K562 (cell line): ENCODE measurements at regions not wholly inside any gene's neighbourhood (a gene's known extent, or its start where the extent isn't known, plus 50 kb on each side); places are given as distances from the start of the nearest gene placed in this dataset.

Experiments
- ARHGAP35 ChIP-seq: fragments of 450-650 bp; IDR thresholded peaks from 2 replicates; pipeline ENCODE4 v1.6.1; 2018; ENCODE audit not compliant: partially characterized antibody
- BDP1 ChIP-seq: IDR thresholded peaks from 3 replicates; pipeline ENCODE4 v1.6.1; 2011; ENCODE audit not compliant: insufficient read length, insufficient read depth
- CBX5 ChIP-seq: IDR thresholded peaks from 2 replicates; pipeline ENCODE4 v1.6.1; 2014; ENCODE audit warnings: low read depth, borderline replicate concordance
- CBX8 ChIP-seq: fragments of 200-600 bp; sonication (generic); IDR thresholded peaks from 2 replicates; pipeline ENCODE4 v1.6.1; 2012; ENCODE audit warnings: borderline replicate concordance, mixed run types, low read depth, mild to moderate bottlenecking, moderate library complexity, mixed read lengths, low read length, control low read depth, inconsistent platforms; ENCODE audit not compliant: poor library complexity, severe bottlenecking; ENCODE audit errors: extremely low read depth
- CTCFL ChIP-seq: IDR thresholded peaks from 2 replicates; pipeline ENCODE4 v1.6.1; 2011; ENCODE audit warnings: borderline replicate concordance, low read depth, mild to moderate bottlenecking, moderate library complexity, low read length; ENCODE audit not compliant: insufficient read depth, poor library complexity, severe bottlenecking
- ETS2 ChIP-seq: IDR thresholded peaks from 2 replicates; pipeline ENCODE4 v1.6.1; 2016; ENCODE audit warnings: borderline replicate concordance, missing genetic modification characterization, mild to moderate bottlenecking, moderate library complexity, missing compliant biosample characterization; ENCODE audit not compliant: poor library complexity, severe bottlenecking
- GTF2F1 ChIP-seq: IDR thresholded peaks from 2 replicates; pipeline ENCODE4 v1.6.1; 2011; ENCODE audit warnings: low read depth, low read length, improper control_type of control experiment
- JUND ChIP-seq, 2 experiments: IDR thresholded peaks; 2 replicates in 1 of 2; 3 replicates in 1 of 2; pipeline ENCODE4 v1.6.1; 2011; ENCODE audit warnings: borderline replicate concordance in 2 of 2, low read depth in 2 of 2, low read length in 2 of 2, improper control_type of control experiment in 1 of 2, missing biosample characterization in 1 of 2, missing genetic modification characterization in 1 of 2, missing genetic modification reagents in 1 of 2
- MAFK ChIP-seq: IDR thresholded peaks from 2 replicates; pipeline ENCODE4 v1.6.1; 2011; ENCODE audit warnings: low read length, improper control_type of control experiment
- NFE2 ChIP-seq: IDR thresholded peaks from 2 replicates; pipeline ENCODE4 v1.6.1; 2014; ENCODE audit warnings: antibody characterized with exemption, low read depth
- POLR2H ChIP-seq: IDR thresholded peaks from 2 replicates; pipeline ENCODE4 v1.6.1; 2016; ENCODE audit warnings: missing genetic modification characterization, low read depth, mild to moderate bottlenecking, control low read depth, missing compliant biosample characterization, moderate library complexity
- POLR3A ChIP-seq: IDR thresholded peaks from 2 replicates; pipeline ENCODE4 v1.6.1; 2011; ENCODE audit warnings: borderline replicate concordance, mild to moderate bottlenecking, moderate library complexity; ENCODE audit not compliant: insufficient read length, insufficient read depth; ENCODE audit errors: extremely low read depth
- PTTG1 ChIP-seq: fragments of 450-650 bp; IDR thresholded peaks from 2 replicates; pipeline ENCODE4 v1.6.1; 2016; ENCODE audit warnings: low read depth, mild to moderate bottlenecking, missing genetic modification characterization, missing compliant biosample characterization
- RAD51 ChIP-seq: fragments of 450-650 bp; IDR thresholded peaks from 2 replicates; pipeline ENCODE4 v1.7.1; 2016; ENCODE audit warnings: low read depth, mild to moderate bottlenecking, borderline replicate concordance
- SMC3 ChIP-seq: conservative IDR thresholded peaks from 2 replicates; pipeline ENCODE4 v1.6.1; 2011; ENCODE audit warnings: low read depth, low read length, improper control_type of control experiment; ENCODE audit not compliant: insufficient read depth
- TAF15 ChIP-seq: fragments of 200-400 bp; formaldehyde crosslinking; IDR thresholded peaks from 2 replicates; pipeline ENCODE4 v1.6.1; 2017; ENCODE audit warnings: mild to moderate bottlenecking, low read depth, low read length, moderate library complexity
- TEAD2 ChIP-seq: fragments of 450-650 bp; IDR thresholded peaks from 2 replicates; pipeline ENCODE4 v1.6.1; 2016; ENCODE audit warnings: missing genetic modification characterization, control low read depth, missing compliant biosample characterization
- TGIF2 ChIP-seq: sonication (generic); formaldehyde crosslinking; IDR thresholded peaks from 2 replicates; pipeline ENCODE4 v1.8.1; 2022; ENCODE audit warnings: mild to moderate bottlenecking, missing genetic modification reagents, moderate library complexity
- VEZF1 ChIP-seq: fragments of 200-800 bp; sonication (Bioruptor generic); IDR thresholded peaks from 2 replicates; pipeline ENCODE4 v1.6.1; 2017; ENCODE audit warnings: missing genetic modification characterization, missing compliant biosample characterization
- ZBTB1 ChIP-seq: sonication (generic); formaldehyde crosslinking; IDR thresholded peaks from 2 replicates; pipeline ENCODE4 v1.8.1; 2023; ENCODE audit warnings: missing genetic modification reagents, low read depth, mild to moderate bottlenecking, borderline replicate concordance
- ZBTB49 ChIP-seq: sonication (generic); formaldehyde crosslinking; IDR thresholded peaks from 2 replicates; pipeline ENCODE4 v1.8.0; 2022; ENCODE audit warnings: missing genetic modification reagents, mild to moderate bottlenecking, borderline replicate concordance
- ZFP1 ChIP-seq: fragments of 450-650 bp; formaldehyde crosslinking; IDR thresholded peaks from 2 replicates; pipeline ENCODE4 v1.4.0; 2020; ENCODE audit warnings: mild to moderate bottlenecking, mixed read lengths

- no peak for TF ChIP-seq ARHGAP35
- TF ChIP-seq TGIF2 (CRISPR knock-in tag) = no peak
- no peak for TF ChIP-seq TEAD2 (tag)
- TF ChIP-seq NFE2 = no peak
- no peak for TF ChIP-seq TAF15
- TF ChIP-seq PTTG1 (tag) = no peak
- no peak for TF ChIP-seq BDP1
- TF ChIP-seq CTCFL = no peak
- no peak for TF ChIP-seq POLR2H
- TF ChIP-seq ZBTB49 = no peak
- no peak for TF ChIP-seq ETS2 (tag)
- TF ChIP-seq JUND (IDR thresholded peaks at IDR 0.05; ENCODE audit: borderline replicate concordance, low read depth, low read length) = no peak
- TF ChIP-seq JUND (tag; IDR thresholded peaks at IDR 0.05; ENCODE audit: borderline replicate concordance, low read depth, low read length) = no peak
- TF ChIP-seq GTF2F1 = no peak
- TF ChIP-seq ZFP1 (CRISPR knock-in tag) = no peak
- TF ChIP-seq MAFK = no peak
- no peak for TF ChIP-seq POLR3A
- 0 out of 2 replicates have a peak, but pooled peaks have one; percentile 36 for TF ChIP-seq SMC3
- 0 out of 2 replicates have a peak, but pooled peaks have one; percentile 48 for TF ChIP-seq CBX5
- TF ChIP-seq ZBTB1 (CRISPR knock-in tag) = no peak
- TF ChIP-seq VEZF1 (CRISPR knock-in tag) = no peak
- no peak for TF ChIP-seq RAD51
- no peak for TF ChIP-seq CBX8
These were observed 72.8 kb upstream of the ASTN2 start (continued) for GRCh38 chr9:117487555-117488175.
